ENCODE measurements at regions not wholly inside any gene's neighbourhood (a gene's known extent, or its start where the extent isn't known, plus 50 kb on each side); places are given as distances from the start of the nearest gene placed in this dataset.
A peak's percentile ranks its signal among the peaks of the same experiment; 100 is the strongest.

GRCh38 chr18:41391616-41392595, 563.1 kb upstream of the PIK3C3 start:
- TF ChIP-seq CTCF (IDR thresholded peaks at IDR 0.05; ENCODE audit: low read depth, low read length, poor library complexity, severe bottlenecking) = peak; percentile 38
- TF ChIP-seq EZH2phosphoT487 (IDR thresholded peaks at IDR 0.05; ENCODE audit: borderline replicate concordance, low read length) = no peak

All from DOHH2 (cell line).